GM18870 (cell line): ENCODE measurements at regions not wholly inside any gene's neighbourhood (a gene's known extent, or its start where the extent isn't known, plus 50 kb on each side); places are given as distances from the start of the nearest gene placed in this dataset.
"Not testable (repeated sequence)": the region's sequence is repeated elsewhere in the genome, so short reads cannot be mapped to it uniquely, and the experiment has no call there.

Source experiments
- ATAC-seq: cut with Tn5 transposase; IDR thresholded peaks from one replicate; pipeline ENCODE4 v1.9.1; 2021; ENCODE audit warnings: moderate library complexity; ENCODE audit not compliant: unreplicated experiment

DNA sequence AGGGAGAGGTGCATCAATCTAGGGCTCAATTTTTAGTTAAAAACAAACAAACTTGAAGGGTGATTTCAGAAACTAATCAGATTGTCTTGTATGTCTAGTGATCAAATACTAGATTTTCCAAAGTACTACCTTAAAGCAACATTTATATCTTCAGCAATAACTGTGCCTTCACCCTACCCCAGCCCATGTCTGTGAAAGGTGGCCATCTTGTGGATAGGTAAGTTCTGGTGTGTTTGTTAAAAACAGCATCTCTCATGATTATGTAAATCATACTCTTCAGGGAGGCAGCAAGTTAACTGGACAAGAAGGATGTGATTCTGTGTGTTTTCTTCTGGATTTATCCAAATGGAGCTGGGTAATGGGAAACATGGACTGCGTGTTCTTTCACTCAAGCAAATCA lies 81.4 kb upstream of the ACSL1 start:
- ATAC-seq, result no peak

DNA sequence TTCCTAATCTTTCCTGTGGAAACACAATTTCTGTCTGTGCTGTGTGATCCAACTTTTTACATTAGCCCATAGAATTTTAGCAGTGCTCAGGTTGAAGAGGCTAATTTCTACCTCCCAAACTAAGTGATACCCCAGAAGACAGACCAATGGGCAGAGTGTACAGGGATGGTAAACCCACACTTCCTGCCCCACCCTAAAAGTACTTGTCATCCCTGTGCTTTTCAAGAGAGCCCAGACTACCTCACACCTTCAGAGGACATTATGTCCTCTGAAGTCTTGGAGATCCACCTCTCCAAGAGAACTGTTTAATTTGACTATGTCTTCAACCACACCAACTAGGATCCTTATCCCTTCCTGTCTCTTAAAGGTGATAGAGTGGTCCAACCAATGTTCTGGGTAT lies 82.0 kb upstream of the ACSL1 start:
- ATAC-seq, result no peak

DNA sequence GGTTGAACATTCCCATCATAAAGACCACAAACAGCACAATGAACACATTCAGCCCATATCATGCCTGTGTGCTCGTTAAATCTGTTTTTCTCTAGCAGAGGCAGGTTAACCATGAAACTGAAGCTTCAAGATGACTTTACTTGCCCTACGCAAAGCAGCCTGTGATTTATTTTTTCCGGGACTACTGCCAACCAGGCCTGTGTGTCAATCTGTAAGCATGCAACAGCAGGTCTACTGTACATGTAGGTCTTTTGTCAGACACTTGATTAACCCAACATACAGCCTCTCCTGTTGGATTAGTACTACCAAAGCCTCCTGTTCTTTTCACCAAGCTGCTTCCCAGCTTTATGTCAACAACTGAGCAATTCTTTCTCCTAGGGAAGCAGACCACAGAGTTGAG lies 85.5 kb upstream of the ACSL1 start:
- ATAC-seq, result no peak

DNA sequence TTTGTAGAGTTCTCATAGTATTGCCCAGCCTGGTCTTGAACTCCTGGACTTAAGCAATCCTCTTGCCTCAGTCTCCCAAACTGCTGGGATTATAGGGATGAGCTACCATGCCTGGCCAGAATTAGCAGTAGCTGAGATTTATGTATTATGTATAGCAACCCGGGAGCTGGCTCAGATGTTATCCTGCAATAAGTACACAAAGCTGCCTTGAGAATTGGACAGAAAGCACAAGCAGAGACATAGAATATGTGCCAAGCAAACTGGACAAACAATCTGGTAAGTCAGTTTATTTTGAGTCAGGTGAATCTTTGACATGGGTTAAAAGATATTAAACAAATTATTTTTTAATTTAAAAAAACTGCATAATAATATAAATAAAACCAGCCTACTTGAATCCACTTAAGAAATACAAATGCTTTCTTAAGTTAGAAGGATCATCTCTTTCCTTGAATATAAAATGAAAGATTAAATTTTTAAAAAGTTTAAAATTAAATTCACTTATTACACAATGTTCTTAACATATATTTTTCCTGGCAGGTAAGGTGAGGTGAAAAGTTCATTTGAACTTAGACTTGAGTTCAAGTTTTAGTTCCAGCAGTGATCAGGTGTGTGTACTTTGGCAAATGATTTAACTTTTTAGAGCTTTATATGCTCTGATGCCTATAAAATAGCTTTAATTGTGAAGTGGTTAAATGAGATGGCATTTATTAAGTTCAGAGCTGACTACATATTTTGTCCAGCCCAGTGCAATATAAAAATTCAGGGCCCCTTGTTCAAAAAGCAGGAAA lies 87.8 kb upstream of the ACSL1 start:
- ATAC-seq, result no peak

DNA sequence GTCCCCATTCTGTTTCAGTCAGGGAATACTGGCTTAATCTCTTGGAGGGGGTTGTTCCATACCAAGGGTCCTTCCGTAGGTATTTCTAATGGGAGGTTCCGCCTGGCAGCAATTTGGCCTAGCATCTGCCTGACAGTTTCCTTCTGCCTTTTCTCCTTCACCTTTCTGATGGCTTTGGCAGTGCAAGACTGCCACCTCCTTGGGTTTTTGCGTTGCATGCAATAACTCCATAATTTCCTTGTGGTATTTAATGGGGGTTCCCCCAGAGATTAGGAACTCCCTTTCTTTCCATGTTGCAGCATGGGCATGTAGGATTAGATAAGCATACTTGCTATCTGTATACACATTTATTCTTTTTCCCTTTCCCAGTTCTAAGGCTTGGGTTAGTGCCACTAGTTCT lies 93.0 kb upstream of the ACSL1 start:
- ATAC-seq, result not testable (repeated sequence)

DNA sequence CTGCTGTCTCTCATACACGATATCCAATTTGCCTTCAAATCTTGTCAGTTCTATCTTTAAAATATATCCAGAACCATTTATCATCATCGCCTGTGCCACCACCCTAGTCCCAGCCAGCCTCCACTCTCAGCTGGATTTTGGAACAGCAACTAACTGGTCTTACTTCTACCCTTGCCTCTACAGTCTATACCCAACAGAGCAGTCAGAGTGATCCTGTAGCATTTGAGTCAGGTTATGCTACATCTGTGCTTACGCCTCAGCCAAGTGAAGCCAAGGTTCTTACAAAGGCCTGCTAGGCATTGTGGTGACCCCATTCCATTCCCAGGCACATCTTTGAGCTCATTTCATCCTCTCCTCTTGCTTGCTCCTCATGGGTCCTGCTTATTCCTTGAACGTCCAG lies 95.7 kb upstream of the ACSL1 start:
- no peak for ATAC-seq

DNA sequence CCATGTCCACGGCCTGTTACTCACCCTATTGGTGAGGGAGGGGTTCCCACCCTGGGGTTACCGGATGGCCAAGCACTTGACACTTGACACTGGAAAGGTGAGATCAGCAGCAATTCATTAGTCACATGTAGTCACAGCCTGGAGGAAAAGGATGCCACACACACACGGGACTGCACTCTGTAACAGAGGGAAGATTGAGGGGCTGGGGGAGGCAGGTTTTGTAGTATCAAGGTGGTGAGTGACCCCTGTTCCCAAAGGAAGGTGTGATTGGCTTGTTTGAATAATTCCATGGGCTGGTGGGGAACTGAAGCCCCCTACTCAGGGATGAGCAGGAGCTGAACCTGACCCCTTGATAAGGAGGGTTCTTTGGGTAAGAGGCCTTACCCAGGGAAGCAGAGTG lies 96.0 kb upstream of the HELT start:
- ATAC-seq, result no peak

DNA sequence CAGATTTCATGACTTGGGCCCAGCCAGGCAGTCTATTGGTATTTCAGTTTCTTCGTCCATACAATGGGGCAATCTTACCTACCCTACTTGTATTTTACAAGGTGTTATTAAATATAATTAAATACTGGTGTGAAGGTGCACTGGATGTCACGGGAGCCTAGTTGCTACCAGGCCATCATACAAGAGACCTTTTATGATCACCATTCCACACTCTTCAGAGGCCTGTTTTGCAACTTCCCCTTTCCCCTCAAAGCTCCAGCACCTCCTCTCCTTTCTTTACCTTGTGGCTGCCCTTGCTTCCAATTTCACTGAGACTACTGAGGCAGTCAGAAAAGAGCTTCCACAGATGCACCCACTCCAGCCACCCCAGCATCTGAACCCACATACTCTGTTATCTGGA lies 93.8 kb upstream of the HELT start:
- ATAC-seq, result no peak

DNA sequence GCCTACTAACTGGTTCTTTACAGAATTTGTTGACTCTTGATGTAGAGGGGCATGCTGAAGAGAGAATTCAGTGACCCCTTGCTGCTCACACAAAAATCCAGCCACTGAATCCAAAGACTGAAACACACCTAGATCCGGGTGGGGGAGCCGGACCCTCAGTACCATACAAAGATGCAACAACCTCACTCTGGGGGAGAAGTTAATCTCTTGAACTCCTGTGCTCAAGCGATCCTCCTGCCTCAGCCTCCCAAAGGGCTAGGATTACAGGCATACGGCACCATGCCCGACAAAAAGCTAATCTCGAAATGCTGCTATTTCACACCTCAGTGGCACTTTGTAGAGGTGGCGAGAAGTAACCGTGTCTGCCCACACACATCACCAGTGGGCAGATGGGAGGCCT lies 88.8 kb upstream of the HELT start:
- ATAC-seq, result no peak

DNA sequence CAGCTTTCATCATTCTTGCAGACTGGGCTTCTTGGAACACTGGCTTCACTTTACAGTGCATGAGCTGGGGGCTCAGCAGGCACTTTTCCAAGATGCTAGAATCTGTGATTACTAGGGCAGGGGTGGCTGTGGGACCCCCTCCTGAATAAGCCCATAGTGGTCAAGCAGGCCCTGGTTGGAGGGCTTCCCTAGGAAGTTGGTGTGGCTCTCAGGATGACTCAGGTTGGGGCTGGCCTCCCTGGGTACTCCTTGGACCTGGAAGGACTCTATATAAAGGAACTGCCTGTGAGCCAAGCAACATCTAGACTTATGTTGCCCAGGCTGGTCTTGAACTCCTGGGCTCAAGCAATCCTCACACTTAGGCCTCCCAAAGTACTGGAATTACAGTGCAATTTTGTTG lies 88.3 kb upstream of the HELT start:
- ATAC-seq, result no peak

DNA sequence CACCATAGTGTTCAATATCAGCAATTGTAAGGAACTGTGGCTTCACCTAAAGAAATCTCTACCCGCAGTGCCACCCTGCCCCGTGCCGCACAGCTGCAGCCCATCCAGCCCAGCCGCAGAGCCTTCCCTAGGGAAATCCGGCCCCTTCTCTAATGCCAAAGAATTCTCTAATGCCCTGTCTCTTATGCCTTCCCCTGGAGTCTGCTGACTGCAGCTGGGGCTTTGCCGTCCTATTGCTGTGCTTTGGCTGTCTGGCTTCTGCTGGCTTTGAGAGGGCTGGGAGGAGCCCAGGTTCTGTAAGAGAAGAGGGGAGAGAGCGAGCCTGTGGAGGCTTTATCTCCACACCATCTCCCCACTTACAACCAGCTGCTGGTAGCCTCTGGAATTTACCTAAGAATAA lies 85.9 kb upstream of the HELT start:
- ATAC-seq, result no peak

DNA sequence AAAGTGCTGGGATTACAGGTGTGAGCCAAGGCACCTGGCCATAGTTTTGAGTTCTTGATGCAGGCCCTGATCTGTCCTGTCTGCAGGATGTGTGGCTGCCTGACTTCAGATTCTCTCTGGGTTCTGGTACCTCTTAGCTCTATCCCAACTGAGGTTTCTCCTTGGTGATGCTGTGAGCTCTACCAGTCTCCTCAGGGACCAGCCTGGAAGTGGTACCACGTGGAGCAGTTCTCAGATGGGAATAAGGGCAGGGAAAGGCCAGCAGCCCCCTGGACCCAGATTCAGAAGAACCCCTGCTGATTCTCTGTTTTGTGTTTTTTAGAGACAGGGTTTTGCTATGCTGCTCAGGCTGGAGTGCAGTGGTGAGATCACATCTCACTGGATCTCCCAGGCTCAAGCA lies 85.0 kb upstream of the HELT start:
- ATAC-seq, result no peak

DNA sequence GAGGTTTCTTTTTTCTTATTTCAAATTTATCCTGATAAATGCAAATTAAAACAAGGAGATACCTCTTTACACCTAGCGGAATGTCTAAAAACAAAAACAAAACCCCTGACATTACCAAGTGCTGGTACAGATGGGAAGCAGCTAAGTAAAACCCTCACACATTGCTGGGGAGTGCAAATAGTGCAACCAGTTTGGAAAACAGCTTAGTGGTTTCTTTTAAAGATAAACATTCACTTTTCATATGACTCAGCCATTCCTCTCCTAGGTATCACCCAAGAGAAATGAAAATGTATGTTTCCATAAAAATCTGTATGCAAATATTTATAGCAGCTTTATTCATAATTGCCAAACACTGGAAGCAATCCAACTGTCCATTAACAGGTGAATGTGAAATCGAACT lies 84.1 kb upstream of the HELT start:
- no peak for ATAC-seq

DNA sequence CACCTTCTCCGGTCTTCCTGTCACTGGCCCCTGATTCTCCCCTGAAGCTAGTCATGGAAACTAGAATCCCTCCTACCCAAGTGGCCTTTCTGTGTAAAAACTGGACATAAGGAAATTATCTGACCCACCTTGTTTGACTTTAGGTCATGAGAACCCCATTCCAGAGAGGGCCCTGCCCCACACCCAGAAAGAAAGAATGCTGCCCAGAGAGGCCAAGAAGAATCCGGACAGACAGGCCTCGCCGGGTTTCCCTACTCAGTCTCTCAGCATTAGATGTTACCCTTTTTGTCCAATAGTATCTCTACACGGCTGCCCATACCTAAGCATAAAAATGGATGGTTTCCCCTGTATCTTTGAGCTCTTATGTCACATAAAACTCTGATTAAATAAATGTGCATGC lies 83.3 kb upstream of the HELT start:
- ATAC-seq, result no peak

DNA sequence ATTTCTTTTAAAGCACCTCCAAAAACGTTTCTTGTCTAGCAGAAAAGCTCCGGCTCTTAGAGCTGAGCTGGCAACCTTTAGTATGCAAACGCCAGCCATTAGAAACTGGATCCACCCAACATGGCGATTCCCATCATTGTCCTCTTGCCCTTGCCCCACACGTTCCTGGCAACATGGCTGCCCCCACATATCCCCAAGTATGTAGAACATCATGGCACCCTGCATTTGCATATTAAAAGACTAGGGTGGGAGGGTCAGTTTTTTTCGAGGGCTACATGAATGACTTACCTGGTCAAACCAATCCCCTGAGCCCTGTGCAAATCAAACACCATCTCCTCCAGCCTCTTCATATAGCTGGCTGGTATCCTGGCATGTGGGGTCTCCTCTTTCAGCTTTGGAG lies 82.2 kb upstream of the HELT start:
- ATAC-seq, result no peak

DNA sequence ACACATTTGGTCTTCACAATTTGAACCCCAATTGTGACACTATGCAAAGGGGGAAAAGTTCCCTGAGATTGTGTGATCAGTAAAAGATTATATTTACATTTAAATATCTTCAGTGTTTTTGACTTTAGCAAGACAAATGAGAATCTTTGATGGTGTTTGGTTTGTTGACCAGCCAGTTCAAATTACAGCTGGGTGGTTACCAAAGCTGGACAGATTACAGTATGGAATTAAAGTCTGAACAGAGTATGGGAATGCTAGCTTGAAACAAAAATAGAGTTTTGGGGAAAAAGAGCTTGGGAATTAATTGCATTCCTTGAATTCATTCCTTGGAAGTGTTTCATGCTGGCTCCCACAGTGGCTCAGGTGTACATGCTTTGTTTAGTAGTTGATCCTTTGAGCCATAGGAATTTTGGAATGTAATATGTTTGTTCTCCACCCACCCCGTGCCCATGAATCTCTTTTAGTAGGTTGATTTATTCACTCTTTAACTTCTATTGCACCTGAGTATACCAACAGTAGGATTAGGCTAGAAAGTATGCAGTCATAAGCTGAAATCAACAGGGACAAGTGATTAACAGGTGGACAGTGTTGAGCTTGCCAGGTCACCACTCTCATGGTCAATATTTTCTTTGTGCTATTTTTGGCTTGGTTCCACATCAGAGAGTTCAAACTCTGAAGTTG lies 81.1 kb upstream of the HELT start:
- ATAC-seq, result no peak

DNA sequence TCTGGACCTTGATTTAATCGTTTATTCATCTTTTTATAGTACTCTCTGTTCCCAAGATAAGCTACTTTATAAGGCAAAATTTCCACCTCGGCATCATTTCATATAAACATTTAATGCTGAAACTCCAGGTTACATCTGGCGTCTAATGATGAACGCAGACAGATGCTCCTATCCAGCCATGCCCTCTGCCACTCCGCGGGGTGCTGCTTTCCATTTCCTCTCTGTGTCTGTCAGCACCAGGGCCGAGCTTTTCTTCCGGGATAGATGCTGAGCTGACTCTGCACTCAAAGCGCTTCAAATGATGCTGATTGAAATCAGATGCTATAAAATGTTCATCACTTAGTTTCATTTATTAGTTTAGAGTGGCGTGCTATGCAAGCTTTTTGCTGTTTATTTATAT lies 80.5 kb upstream of the HELT start:
- no peak for ATAC-seq

DNA sequence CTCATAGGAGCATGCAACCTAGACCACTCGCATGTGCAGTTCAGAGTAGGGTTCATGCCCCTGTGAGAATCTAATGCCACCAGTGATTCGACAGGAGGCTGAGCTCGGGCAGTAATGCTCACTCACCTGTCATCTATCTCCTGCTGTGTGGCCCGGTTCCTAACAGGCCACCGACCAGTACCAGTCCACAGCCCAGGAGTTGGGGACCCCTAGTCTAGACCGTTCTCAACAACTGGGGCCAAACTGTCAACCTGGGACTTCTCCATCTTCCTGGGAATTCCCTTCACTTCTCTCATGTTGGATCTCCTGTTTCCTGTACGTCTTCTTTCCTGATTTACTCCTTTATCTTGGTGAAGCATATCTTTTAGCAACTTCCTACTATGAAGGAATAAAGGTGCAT lies 79.4 kb upstream of the HELT start:
- no peak for ATAC-seq

DNA sequence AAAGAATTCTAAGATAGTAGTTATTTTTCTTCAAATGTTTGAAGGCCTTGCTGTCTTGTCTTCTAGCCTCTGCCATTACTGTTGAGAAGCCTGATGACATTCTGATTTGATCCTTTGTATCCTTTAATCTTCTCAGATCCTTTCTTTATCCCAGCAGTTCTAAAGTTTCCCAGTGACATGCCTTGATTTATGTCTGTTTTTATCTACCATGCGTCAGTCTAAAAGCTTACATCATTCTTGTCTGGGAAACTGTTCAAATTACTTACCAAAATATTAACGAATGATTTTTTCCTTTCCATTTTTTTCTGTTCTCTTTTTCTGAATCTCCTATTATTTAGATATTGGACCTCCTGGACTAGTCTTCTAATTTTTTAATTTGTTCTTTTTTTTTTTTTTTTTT lies 78.3 kb upstream of the HELT start:
- no peak for ATAC-seq

DNA sequence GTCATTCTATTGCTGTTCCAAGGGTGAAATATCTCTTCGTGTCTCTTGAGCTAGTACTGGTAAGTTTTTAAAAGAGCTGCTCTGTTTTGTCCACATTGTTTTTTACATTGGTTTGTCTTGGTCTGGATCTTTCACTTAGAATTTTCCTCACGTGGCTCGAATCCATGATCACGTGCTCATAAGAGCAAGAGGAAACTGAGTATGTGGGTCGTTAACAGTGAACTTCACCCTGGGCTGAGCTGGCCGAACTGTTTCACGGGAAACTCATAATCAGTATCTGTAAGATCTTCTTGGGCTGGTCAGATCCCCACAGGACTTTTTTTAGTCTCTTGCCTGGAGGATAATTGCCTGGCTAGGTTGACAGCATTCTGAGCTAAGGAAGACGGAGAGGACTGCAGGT lies 77.8 kb upstream of the HELT start:
- no peak for ATAC-seq

DNA sequence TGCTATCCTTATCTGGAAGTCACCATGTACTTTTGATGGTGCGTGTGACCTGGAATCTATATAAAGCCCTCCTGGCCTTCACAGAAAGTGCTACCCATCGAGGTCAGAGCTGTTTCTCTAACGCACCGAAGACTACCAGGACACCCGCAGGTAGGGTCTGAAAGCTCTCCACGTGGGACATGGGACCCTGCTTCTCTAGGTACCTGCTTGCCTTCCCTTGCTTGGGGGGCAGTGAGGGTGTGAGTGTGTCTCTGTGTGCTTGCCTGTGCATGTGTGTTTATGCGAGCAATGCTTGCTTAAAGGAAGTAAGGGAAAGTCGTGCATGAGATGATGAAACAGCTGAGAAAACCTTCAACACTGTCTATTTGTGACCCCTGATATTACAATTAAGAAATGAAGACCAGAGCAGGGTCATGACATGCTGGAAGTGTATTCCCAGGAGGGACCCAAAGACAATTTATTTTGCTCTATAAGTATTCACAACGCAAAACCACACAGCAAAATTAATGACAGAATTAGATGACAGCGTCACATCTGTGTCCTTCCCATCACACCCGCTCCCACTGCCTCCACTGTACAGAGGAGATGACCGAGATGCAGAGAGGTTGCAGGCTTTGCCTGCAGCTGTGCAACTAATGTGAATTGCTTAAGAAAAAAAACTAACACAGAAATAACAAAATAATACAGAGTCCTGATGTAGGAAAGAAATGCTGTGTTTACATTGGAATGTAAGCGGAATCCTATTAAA lies 76.4 kb upstream of the HELT start:
- ATAC-seq, result no peak
